ENCODE measurements at regions not wholly inside any gene's neighbourhood (a gene's known extent, or its start where the extent isn't known, plus 50 kb on each side); places are given as distances from the start of the nearest gene placed in this dataset.

DNA sequence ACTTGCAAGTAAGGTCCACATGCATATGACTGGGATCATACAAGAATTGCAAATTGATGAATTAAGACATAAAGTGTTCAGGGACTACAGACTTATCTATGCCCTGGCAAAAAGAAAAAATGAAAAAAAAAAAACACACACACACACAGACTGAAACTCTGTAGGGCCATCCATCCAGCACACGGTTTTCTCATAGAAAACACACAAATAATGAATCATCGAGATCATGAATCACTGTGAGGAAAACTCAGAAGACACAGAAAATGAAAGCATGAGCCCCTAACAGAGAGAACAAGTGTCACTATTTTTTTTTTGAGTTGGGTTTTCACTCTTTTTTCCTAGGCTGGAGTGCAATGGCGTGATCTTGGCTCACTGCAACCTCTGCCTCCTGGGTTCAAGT lies 185.2 kb downstream of the IRX2 start:
- no peak for TF ChIP-seq POLR2A (IDR thresholded peaks at IDR 0.05)
- TF ChIP-seq, protein P1, sequence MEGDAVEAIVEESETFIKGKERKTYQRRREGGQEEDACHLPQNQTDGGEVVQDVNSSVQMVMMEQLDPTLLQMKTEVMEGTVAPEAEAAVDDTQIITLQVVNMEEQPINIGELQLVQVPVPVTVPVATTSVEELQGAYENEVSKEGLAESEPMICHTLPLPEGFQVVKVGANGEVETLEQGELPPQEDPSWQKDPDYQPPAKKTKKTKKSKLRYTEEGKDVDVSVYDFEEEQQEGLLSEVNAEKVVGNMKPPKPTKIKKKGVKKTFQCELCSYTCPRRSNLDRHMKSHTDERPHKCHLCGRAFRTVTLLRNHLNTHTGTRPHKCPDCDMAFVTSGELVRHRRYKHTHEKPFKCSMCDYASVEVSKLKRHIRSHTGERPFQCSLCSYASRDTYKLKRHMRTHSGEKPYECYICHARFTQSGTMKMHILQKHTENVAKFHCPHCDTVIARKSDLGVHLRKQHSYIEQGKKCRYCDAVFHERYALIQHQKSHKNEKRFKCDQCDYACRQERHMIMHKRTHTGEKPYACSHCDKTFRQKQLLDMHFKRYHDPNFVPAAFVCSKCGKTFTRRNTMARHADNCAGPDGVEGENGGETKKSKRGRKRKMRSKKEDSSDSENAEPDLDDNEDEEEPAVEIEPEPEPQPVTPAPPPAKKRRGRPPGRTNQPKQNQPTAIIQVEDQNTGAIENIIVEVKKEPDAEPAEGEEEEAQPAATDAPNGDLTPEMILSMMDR (IDR thresholded peaks at IDR 0.05): no peak

Measured in body of pancreas (tissue), 4 donors.